D721Med (cell line): ENCODE measurements at regions not wholly inside any gene's neighbourhood (a gene's known extent, or its start where the extent isn't known, plus 50 kb on each side); places are given as distances from the start of the nearest gene placed in this dataset.

Experiments
- DNase-seq: peaks from one replicate; pipeline ENCODE4 v3.0.0; 2011; ENCODE audit warnings: low spot score; ENCODE audit not compliant: insufficient read length
- FAIRE-seq: peaks from 2 replicates; lab custom pipeline; 2011; peaks lifted over from hg19 to GRCh38; lab: Jason Lieb, UNC
- TF ChIP-seq, protein P1 (sequence below): IDR thresholded peaks from 2 replicates; pipeline ENCODE4 v1.5.1; 2012; ENCODE audit warnings: mild to moderate bottlenecking, control low read depth; ENCODE audit not compliant: insufficient read depth; ENCODE audit errors: missing control alignments

DNA sequence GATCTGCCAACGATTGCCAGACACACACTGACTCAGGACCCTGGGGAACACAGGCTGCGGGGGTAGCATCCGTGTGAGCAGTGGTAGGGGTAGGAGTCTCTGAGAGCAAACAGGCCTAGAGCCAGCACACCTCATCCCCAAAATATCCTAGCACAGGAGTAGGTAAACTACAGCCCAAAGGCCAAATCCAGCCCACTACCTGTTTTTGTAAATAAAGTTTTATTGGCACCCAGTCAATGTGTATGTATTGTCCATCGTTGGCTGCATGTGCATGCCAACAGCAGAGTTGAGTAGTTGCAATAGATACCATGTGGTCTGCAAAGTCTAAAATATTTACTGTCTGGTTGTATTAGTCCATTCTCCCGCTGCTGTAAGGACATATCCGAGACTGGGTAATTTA lies 55.5 kb upstream of the GPRC5B start:
- FAIRE-seq (no peak), DNase-seq (no peak)
- TF ChIP-seq, protein P1, sequence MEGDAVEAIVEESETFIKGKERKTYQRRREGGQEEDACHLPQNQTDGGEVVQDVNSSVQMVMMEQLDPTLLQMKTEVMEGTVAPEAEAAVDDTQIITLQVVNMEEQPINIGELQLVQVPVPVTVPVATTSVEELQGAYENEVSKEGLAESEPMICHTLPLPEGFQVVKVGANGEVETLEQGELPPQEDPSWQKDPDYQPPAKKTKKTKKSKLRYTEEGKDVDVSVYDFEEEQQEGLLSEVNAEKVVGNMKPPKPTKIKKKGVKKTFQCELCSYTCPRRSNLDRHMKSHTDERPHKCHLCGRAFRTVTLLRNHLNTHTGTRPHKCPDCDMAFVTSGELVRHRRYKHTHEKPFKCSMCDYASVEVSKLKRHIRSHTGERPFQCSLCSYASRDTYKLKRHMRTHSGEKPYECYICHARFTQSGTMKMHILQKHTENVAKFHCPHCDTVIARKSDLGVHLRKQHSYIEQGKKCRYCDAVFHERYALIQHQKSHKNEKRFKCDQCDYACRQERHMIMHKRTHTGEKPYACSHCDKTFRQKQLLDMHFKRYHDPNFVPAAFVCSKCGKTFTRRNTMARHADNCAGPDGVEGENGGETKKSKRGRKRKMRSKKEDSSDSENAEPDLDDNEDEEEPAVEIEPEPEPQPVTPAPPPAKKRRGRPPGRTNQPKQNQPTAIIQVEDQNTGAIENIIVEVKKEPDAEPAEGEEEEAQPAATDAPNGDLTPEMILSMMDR: no peak

DNA sequence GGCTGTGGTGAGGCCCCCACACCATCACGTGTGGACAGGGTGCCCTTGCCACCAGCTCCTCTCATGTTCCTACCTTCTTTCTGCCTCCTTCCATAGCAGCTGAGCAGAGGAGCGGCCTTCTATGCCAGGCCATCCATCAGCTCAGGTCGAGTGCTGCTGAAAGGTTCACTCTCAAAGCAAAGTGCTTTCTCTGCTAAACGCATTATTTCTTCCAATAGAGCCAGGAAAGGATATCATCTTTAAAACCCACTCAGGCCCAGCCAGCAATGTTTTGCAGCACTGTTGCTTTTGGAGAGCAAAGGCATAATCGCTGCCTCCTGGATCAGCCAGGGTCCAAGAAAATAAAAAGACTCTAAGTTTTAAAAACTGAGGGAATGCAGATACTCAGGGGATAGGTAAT lies 54.9 kb upstream of the GPRC5B start:
- TF ChIP-seq, protein P1: no peak
- FAIRE-seq (no peak), DNase-seq (no peak)

DNA sequence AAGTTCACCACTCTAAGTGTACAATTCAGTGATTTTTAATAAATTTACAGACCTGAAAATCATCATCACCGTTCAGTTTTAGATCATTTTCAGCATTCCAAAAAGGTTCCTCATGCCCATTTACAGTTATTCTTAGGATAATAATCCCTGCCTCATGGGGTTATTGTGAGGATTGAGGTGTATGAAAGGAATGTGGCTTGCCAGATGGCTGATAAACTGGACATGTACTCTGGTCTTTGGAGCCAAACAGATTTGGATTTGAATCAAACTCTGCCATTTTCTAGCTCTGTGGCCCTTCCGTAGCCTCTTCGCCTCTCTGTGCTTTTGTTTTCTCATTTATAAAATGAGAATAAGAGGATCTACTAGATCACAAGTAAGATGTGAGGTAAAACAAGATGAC lies 53.9 kb upstream of the GPRC5B start:
- DNase-seq: no peak
- no peak for FAIRE-seq
- TF ChIP-seq, protein P1: no peak

DNA sequence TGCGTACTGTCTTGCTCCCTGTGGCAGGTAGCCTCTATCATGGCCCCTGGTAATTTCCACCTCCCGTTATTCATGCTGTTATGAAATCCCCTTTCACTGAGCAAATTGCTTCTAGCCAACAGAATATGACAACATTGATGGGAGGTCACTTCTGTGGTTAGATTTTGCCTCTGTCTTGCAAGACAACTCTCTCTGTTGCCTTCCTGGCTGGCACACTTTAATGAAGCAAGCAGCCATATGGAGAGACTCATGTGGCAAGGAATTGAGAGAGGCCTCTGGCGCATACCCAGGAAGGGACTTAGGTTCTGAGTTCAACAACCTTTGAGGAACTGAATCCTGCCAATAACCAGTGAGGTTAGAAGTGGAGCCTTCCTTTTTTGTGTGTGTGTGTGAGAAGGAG lies 51.8 kb upstream of the GPRC5B start:
- TF ChIP-seq, protein P1: no peak
- FAIRE-seq: no peak
- DNase-seq: no peak

DNA sequence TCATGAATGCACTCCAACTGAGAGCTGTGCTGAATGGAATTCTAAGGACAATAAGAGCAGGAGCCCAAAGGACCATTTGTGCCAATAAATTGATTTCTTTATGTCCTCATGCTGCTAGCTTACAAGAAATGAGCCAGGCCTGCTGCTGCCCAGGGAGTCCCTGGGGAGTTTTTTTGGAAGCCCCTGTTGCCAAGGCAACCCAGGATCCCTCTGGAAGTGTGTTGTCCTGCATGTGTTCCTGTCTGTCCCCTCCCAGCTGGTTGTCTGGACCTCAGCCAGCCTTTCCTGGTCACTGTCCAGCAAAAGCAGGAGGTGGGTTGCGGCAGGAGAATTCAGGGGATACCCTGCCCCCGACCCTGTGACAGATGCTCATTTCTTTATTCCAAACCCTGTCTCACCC lies 51.0 kb upstream of the GPRC5B start:
- FAIRE-seq: no peak
- TF ChIP-seq, protein P1: no peak
- no peak for DNase-seq
